ENCODE measurements at regions not wholly inside any gene's neighbourhood (a gene's known extent, or its start where the extent isn't known, plus 50 kb on each side); places are given as distances from the start of the nearest gene placed in this dataset.

- TF ChIP-seq CTCF (IDR thresholded peaks at IDR 0.05) (no peak), ZFX (IDR thresholded peaks at IDR 0.05; ENCODE audit: borderline replicate concordance) (no peak)
These were observed 624.8 kb upstream of the PTCHD4 start for GRCh38 chr6:48735846-48736245.
